ENCODE measurements at regions not wholly inside any gene's neighbourhood (a gene's known extent, or its start where the extent isn't known, plus 50 kb on each side); places are given as distances from the start of the nearest gene placed in this dataset.

DNA sequence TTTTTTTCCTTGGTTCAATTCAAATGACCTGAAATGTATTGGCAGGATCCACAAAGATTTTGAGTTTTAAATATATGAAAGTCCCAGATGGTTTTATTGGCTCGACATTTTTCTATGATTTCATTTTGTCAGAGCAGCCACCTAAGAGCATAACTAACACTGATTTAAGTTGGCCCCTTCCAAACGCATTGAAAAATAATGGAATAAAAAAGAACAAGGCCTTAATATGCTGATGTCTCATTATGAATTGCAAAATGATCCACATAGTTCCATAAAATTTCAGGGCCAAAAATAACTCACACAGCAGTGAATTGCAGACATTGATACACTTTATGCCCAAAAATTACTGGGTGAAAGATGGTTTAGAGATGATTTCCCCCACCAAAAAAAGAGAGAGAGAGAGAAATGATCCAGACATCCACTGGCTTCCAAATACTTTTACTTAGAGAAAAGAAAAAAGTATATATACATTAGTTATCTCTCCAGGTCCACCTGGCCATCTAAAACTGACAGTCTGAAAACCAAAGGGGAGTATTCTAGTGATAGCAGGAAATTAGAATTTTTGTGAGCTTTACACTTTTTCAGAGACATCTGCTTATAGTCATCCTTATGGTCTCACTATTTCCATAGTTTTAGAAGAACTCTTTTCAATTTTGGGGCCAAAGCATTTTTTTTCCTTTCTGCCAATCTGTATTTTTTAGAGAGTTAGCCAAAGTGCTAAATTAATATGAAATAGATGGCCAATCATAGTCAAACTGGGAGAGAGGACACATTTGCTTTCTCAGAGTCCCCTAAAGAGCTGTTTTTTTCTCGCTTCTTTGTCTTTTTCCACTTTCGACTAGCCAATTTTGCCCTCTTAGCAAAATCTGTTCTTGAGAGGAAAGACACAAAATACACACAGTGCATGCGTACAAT lies 213.5 kb upstream of the RND3 start:
- no peak overlapping the region for H4K8ac ChIP-seq (replicated peaks; ENCODE audit: insufficient read length, low read depth, low read length)
- no peak overlapping the region for H3K56ac ChIP-seq (ENCODE audit: insufficient read length, low read depth, low read length)
- no peak overlapping the region for H2BK15ac ChIP-seq (ENCODE audit: low read depth, low read length)
- H2BK20ac ChIP-seq (ENCODE audit: low read depth, low read length, poor library complexity, severe bottlenecking): no peak overlapping the region
- H4K20me1 ChIP-seq (ENCODE audit: control insufficient read depth, insufficient read depth, insufficient read length): no peaks in the 10 kb centered on the region
- H2AK5ac ChIP-seq (ENCODE audit: insufficient read length, low read length): no peak overlapping the region
- H2AFZ ChIP-seq (ENCODE audit: low read length): no peak overlapping the region
- no peak for DNase-seq
- Mint-ChIP-seq H3K36me3 (ENCODE audit: insufficient read depth in 1 of 3, low read depth in 3 of 3) (peaks cover 0 to 7% (median 2%) of the 10 kb centered on the region in 3 experiments; a peak in 6 of 7 replicates), H3K4me1 (peaks cover 15 to 33% of the 10 kb centered on the region in 2 experiments), H3K4me3 (no peak overlapping the region), H3K27ac (no peak overlapping the region; a peak in 1 of 7 replicates), H3K9me3 (peaks cover 0 to 12% of the 10 kb centered on the region in 2 experiments; a peak in 2 of 5 replicates), H3K27me3 (ENCODE audit: low read depth) (no peaks in the 10 kb centered on the region)
- H3K27ac ChIP-seq (ENCODE audit: insufficient read length, low read depth, low read length): no peak overlapping the region
- no peak overlapping the region for H3K23ac ChIP-seq (ENCODE audit: insufficient read length, low read depth, low read length)
- no peak overlapping the region for H3K18ac ChIP-seq (ENCODE audit: insufficient read length, low read depth, low read length)
- TF ChIP-seq, protein P1, sequence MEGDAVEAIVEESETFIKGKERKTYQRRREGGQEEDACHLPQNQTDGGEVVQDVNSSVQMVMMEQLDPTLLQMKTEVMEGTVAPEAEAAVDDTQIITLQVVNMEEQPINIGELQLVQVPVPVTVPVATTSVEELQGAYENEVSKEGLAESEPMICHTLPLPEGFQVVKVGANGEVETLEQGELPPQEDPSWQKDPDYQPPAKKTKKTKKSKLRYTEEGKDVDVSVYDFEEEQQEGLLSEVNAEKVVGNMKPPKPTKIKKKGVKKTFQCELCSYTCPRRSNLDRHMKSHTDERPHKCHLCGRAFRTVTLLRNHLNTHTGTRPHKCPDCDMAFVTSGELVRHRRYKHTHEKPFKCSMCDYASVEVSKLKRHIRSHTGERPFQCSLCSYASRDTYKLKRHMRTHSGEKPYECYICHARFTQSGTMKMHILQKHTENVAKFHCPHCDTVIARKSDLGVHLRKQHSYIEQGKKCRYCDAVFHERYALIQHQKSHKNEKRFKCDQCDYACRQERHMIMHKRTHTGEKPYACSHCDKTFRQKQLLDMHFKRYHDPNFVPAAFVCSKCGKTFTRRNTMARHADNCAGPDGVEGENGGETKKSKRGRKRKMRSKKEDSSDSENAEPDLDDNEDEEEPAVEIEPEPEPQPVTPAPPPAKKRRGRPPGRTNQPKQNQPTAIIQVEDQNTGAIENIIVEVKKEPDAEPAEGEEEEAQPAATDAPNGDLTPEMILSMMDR (conservative IDR thresholded peaks at IDR 0.05): no peak
- H3K9me3 ChIP-seq (ENCODE audit: control insufficient read depth, low read depth, low read length): no peaks in the 10 kb centered on the region
- H3K23me2 ChIP-seq (ENCODE audit: insufficient read length, low read depth, low read length, poor library complexity, severe bottlenecking): no peaks in the 10 kb centered on the region
- no peak overlapping the region for H4K91ac ChIP-seq (ENCODE audit: insufficient read length, low read depth, low read length)
- peaks cover 3% of the 10 kb centered on the region; the same call in 1 of the 2 replicates for H3K4me1 ChIP-seq (ENCODE audit: insufficient read depth, low read length)
- no peak overlapping the region for H2BK5ac ChIP-seq (ENCODE audit: insufficient read length, low read length)
- H3K4ac ChIP-seq (ENCODE audit: low read depth, low read length): no peak overlapping the region
- H3K79me2 ChIP-seq (ENCODE audit: insufficient read depth, low read length): no peaks in the 10 kb centered on the region; the same call in 1 of the 2 replicates
- H3K79me1 ChIP-seq (ENCODE audit: insufficient read depth, low read depth, low read length, poor library complexity, severe bottlenecking): no peaks in the 10 kb centered on the region
- no peak overlapping the region for H4K5ac ChIP-seq (ENCODE audit: insufficient read length, low read depth, low read length)
- no peak overlapping the region for H3K4me2 ChIP-seq (ENCODE audit: insufficient read depth, insufficient read length, low read length)
- no peak overlapping the region for H3T11ph ChIP-seq (ENCODE audit: low read length)
- no peak overlapping the region for H2BK12ac ChIP-seq (ENCODE audit: insufficient read length, low read depth, low read length)
- WGBS (ENCODE audit: extremely low coverage, insufficient read length, low lambda C conversion rate): no CpG with 5 or more reads among the region's 5 CpGs
- H2BK120ac ChIP-seq (ENCODE audit: low read depth, low read length, poor library complexity, severe bottlenecking): no peak overlapping the region
- no peak overlapping the region for H3K9ac ChIP-seq (ENCODE audit: extremely low read depth, insufficient read length, low read length)
- no peak overlapping the region for H3K14ac ChIP-seq (ENCODE audit: insufficient read depth, low read length)
- no peaks in the 10 kb centered on the region for H3K27me3 ChIP-seq (ENCODE audit: insufficient read depth, low read length)

All from H9 (cell line).